SU-DHL-6 (cell line): ENCODE measurements at regions not wholly inside any gene's neighbourhood (a gene's known extent, or its start where the extent isn't known, plus 50 kb on each side); places are given as distances from the start of the nearest gene placed in this dataset.

Source experiments
- H2AFZ ChIP-seq: fragments of 200-600 bp; sonication (generic); 2 replicates; pipeline ENCODE4 v1.6.1; 2014; ENCODE audit warnings: low read depth, mild to moderate bottlenecking, moderate library complexity, mixed read lengths, antibody characterized with exemption, low read length; ENCODE audit not compliant: severe bottlenecking
- H3F3A ChIP-seq: fragments of 200-600 bp; shearing (Covaris generic); 2 replicates; pipeline ENCODE4 v1.6.0; 2016; ENCODE audit warnings: antibody characterized with exemption, mild to moderate bottlenecking; ENCODE audit not compliant: insufficient read depth
- H3K27ac ChIP-seq: fragments of 200-600 bp; sonication (generic); 2 replicates; pipeline ENCODE4 v1.5.1; 2016; ENCODE audit warnings: low read depth, mild to moderate bottlenecking, low read length, moderate library complexity, mixed read lengths
- H3K27me3 ChIP-seq: fragments of 200-600 bp; sonication (generic), shearing (Covaris generic); 2 replicates; pipeline ENCODE4 v1.6.0; 2014; ENCODE audit warnings: mild to moderate bottlenecking, low read length
- H3K36me3 ChIP-seq: fragments of 200-600 bp; sonication (generic); 2 replicates; pipeline ENCODE4 v1.6.1; 2014; ENCODE audit warnings: mild to moderate bottlenecking, low read length, mixed read lengths
- H3K4me2 ChIP-seq: fragments of 300-600, 200-600 bp; shearing (Covaris generic), sonication (generic); 2 replicates; pipeline ENCODE4 v1.6.0; 2014; ENCODE audit warnings: low read length, low read depth, mild to moderate bottlenecking; ENCODE audit not compliant: poor library complexity, severe bottlenecking
- H3K4me3 ChIP-seq: fragments of 200-600 bp; sonication (generic); 2 replicates; pipeline ENCODE4 v1.5.1; 2014; ENCODE audit warnings: antibody characterized with exemption, low read length, mild to moderate bottlenecking, mixed read lengths; ENCODE audit not compliant: insufficient read depth, poor library complexity, severe bottlenecking
- H3K79me2 ChIP-seq: fragments of 200-600 bp; sonication (generic); 2 replicates; pipeline ENCODE4 v1.6.1; 2014; ENCODE audit warnings: mild to moderate bottlenecking, low read length, moderate library complexity; ENCODE audit not compliant: insufficient read depth
- H3K9ac ChIP-seq: fragments of 200-600 bp; sonication (generic); 2 replicates; pipeline ENCODE4 v1.7.0; 2014; ENCODE audit warnings: mild to moderate bottlenecking, low read length
- H3K9me2 ChIP-seq: fragments of 200-600 bp; sonication (generic); replicated peaks from 2 replicates; pipeline ENCODE4 v1.6.1; 2014; ENCODE audit warnings: low read length; ENCODE audit not compliant: insufficient read depth
- H3K9me3 ChIP-seq: fragments of 200-600 bp; sonication (generic); 2 replicates; pipeline ENCODE4 v1.6.1; 2014; ENCODE audit warnings: low read length, mixed read lengths; ENCODE audit not compliant: insufficient read depth
- H4K20me1 ChIP-seq: fragments of 200-600 bp; sonication (generic); 2 replicates; pipeline ENCODE4 v1.6.1; 2014; ENCODE audit warnings: low read depth, mild to moderate bottlenecking, antibody characterized with exemption, low read length, moderate library complexity, mixed read lengths
- EZH2phosphoT487 ChIP-seq: fragments of 200-600 bp; sonication (generic), shearing (Covaris generic); conservative IDR thresholded peaks from 2 replicates; pipeline ENCODE4 v1.6.1; 2018; ENCODE audit warnings: mild to moderate bottlenecking, antibody characterized with exemption, low read length, moderate library complexity, mixed read lengths
- TF ChIP-seq, protein P1 (sequence below): fragments of 200-600 bp; sonication (generic); IDR thresholded peaks from one replicate; pipeline ENCODE4 v1.5.1; 2017; ENCODE audit warnings: antibody characterized with exemption, mild to moderate bottlenecking, low read length, moderate library complexity; ENCODE audit not compliant: insufficient read depth, poor library complexity, severe bottlenecking

DNA sequence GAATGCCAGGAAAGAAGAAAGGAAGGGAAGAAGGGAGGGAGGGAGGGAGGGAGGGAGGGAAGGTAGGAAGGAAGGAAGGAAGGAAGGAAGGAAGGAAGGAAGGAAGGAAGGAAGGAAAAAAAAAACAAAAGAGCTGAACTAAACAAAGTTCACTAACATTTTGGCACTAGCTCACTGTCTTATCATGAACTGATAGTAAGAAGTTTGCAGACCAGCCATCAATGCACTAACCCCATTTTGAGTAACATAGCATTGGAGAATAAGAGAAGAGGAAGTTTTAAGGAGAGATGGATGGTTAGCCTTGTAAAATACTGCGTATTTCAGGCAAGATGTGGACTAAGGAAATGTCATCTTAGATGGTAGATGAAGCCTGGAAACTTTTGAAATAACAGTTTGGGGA is 1136.0 kb downstream of the FLRT2 start:
- H3K4me2 ChIP-seq = no peak overlapping the region
- no peak overlapping the region for H2AFZ ChIP-seq
- H3K9ac ChIP-seq = no peak overlapping the region
- no peaks in the 10 kb centered on the region for H3K9me3 ChIP-seq
- no peak overlapping the region for H3K27ac ChIP-seq
- TF ChIP-seq, protein P1, sequence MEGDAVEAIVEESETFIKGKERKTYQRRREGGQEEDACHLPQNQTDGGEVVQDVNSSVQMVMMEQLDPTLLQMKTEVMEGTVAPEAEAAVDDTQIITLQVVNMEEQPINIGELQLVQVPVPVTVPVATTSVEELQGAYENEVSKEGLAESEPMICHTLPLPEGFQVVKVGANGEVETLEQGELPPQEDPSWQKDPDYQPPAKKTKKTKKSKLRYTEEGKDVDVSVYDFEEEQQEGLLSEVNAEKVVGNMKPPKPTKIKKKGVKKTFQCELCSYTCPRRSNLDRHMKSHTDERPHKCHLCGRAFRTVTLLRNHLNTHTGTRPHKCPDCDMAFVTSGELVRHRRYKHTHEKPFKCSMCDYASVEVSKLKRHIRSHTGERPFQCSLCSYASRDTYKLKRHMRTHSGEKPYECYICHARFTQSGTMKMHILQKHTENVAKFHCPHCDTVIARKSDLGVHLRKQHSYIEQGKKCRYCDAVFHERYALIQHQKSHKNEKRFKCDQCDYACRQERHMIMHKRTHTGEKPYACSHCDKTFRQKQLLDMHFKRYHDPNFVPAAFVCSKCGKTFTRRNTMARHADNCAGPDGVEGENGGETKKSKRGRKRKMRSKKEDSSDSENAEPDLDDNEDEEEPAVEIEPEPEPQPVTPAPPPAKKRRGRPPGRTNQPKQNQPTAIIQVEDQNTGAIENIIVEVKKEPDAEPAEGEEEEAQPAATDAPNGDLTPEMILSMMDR = no peak
- TF ChIP-seq EZH2phosphoT487 = no peak
- no peaks in the 10 kb centered on the region for H3K27me3 ChIP-seq
- H3K79me2 ChIP-seq = no peaks in the 10 kb centered on the region
- no peaks in the 10 kb centered on the region for H3K9me2 ChIP-seq
- no peaks in the 10 kb centered on the region for H3K36me3 ChIP-seq
- no peaks in the 10 kb centered on the region for H3F3A ChIP-seq
- H3K4me3 ChIP-seq = no peak overlapping the region
- H4K20me1 ChIP-seq = no peaks in the 10 kb centered on the region

DNA sequence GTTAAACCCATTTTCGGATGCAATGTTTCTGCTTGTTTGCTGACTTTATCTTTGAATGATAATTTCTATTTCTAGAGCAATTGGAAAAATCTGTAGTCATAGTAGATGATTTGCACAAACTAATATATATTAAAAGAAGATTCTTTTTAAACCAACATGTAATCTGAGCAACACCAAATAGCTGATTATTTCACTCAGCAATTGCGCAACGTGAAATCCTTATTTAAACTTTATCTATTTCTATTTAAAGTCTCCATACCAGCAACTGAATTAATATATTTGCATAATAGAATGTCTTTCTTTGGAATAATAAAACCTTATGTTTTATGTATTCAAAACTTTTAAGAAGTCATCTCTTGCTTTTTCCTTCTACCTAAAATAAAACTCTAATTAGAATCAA is 1132.4 kb downstream of the FLRT2 start:
- Histone ChIP-seq H3K27me3 (no peaks in the 10 kb centered on the region), H3K4me2 (no peak overlapping the region), H3K4me3 (no peak overlapping the region), H3K27ac (no peak overlapping the region), H3K9me2 (no peaks in the 10 kb centered on the region), H3K9ac (no peak overlapping the region), H3F3A (no peaks in the 10 kb centered on the region), H2AFZ (no peak overlapping the region), H4K20me1 (no peaks in the 10 kb centered on the region), H3K9me3 (no peaks in the 10 kb centered on the region), H3K36me3 (no peaks in the 10 kb centered on the region), H3K79me2 (no peaks in the 10 kb centered on the region)
- TF ChIP-seq, protein P1 = no peak
- no peak for TF ChIP-seq EZH2phosphoT487

DNA sequence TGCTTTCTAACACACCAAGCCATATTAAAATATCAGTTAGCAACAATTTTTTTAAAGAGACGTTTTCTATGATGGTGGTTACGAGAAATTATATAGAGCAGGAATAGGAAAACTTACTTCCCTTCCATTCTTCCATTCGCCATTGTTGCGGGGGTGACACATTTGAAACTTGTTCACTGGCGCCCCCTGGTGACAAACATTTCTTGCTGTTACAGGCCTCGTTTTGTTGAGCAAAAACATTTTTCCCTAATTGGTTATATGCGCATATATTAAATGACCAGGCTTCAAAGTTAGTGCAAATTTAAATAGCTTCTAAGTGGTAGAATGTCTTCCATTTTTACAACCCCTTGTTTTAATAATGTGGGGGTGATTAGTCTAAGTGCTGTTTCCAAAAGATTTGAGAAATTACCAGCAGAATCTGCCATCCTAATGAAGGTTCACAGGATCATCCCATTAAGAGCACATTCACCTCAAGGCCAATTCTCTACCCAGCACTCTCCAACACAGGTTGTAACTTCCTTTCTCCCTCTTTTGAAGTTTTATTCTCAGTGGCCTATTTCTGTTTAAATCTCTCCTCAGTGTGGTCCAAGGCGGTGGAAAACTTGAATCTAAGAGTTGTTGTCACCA is 1124.7 kb downstream of the FLRT2 start:
- H3K4me2 ChIP-seq = no peak overlapping the region
- no peak overlapping the region for H3K4me3 ChIP-seq
- H2AFZ ChIP-seq = no peak overlapping the region
- H3K9me2 ChIP-seq = no peaks in the 10 kb centered on the region
- no peaks in the 10 kb centered on the region for H3K36me3 ChIP-seq
- TF ChIP-seq, protein P1 = peak; percentile 56
- no peak for TF ChIP-seq EZH2phosphoT487
- H3F3A ChIP-seq = no peaks in the 10 kb centered on the region
- H3K9ac ChIP-seq = no peak overlapping the region
- no peaks in the 10 kb centered on the region for H3K79me2 ChIP-seq
- no peak overlapping the region for H3K27ac ChIP-seq
- no peaks in the 10 kb centered on the region for H3K27me3 ChIP-seq
- no peaks in the 10 kb centered on the region for H3K9me3 ChIP-seq
- no peaks in the 10 kb centered on the region for H4K20me1 ChIP-seq
